GM19455 (cell line): ENCODE measurements at regions not wholly inside any gene's neighbourhood (a gene's known extent, or its start where the extent isn't known, plus 50 kb on each side); places are given as distances from the start of the nearest gene placed in this dataset.

ENCODE experiments used
- ATAC-seq: cut with Tn5 transposase; IDR thresholded peaks from one replicate; pipeline ENCODE4 v1.9.1; 2021; ENCODE audit not compliant: unreplicated experiment

- ATAC-seq: no peak
Measured at GRCh38 chr16:79876332-79876730, 275.8 kb upstream of the MAF start.

- ATAC-seq: no peak
Measured at GRCh38 chr16:79874391-79874790, 273.9 kb upstream of the MAF start.

GRCh38 chr16:79873825-79874224 lies 273.3 kb upstream of the MAF start:
- no peak for ATAC-seq

GRCh38 chr16:79871906-79872305 lies 271.4 kb upstream of the MAF start:
- ATAC-seq: no peak

GRCh38 chr16:79870016-79870886 lies 269.7 kb upstream of the MAF start:
- ATAC-seq: no peak

GRCh38 chr16:79869304-79870015 lies 268.9 kb upstream of the MAF start:
- ATAC-seq: no peak

- ATAC-seq: no peak
Measured at GRCh38 chr16:79868841-79869240, 268.3 kb upstream of the MAF start.

GRCh38 chr16:79867425-79867997 lies 267.0 kb upstream of the MAF start:
- no peak for ATAC-seq

- ATAC-seq: no peak
Measured at GRCh38 chr16:79865918-79866317, 265.4 kb upstream of the MAF start.

- no peak for ATAC-seq
Measured at GRCh38 chr16:79864781-79865391, 264.3 kb upstream of the MAF start.

GRCh38 chr16:79864032-79864780 lies 263.7 kb upstream of the MAF start:
- no peak for ATAC-seq

- no peak for ATAC-seq
Measured at GRCh38 chr16:79863128-79864031, 262.8 kb upstream of the MAF start.

- no peak for ATAC-seq
Measured at GRCh38 chr16:79862601-79863000, 262.1 kb upstream of the MAF start.

GRCh38 chr16:79856581-79856980 lies 256.0 kb upstream of the MAF start:
- no peak for ATAC-seq

GRCh38 chr16:79850348-79850747 lies 249.8 kb upstream of the MAF start:
- ATAC-seq: no peak

- ATAC-seq: no peak
Measured at GRCh38 chr16:79849119-79849518, 248.6 kb upstream of the MAF start.

GRCh38 chr16:79848719-79849118 lies 248.2 kb upstream of the MAF start:
- ATAC-seq: no peak

- ATAC-seq: no peak
Measured at GRCh38 chr16:79847569-79847968, 247.0 kb upstream of the MAF start.

GRCh38 chr16:79847101-79847500 lies 246.6 kb upstream of the MAF start:
- no peak for ATAC-seq

- ATAC-seq: no peak
Measured at GRCh38 chr16:79845734-79846135, 245.2 kb upstream of the MAF start.
